Ishikawa (cell line): ENCODE measurements at regions not wholly inside any gene's neighbourhood (a gene's known extent, or its start where the extent isn't known, plus 50 kb on each side); places are given as distances from the start of the nearest gene placed in this dataset.

Experiments
- CEBPB ChIP-seq: IDR thresholded peaks from 2 replicates; pipeline ENCODE4 v1.6.1; 2012
- EGR1 ChIP-seq: IDR thresholded peaks from 2 replicates; pipeline ENCODE4 v1.6.1; 2012
- EP300 ChIP-seq: IDR thresholded peaks from 2 replicates; pipeline ENCODE4 v1.6.1; 2012; ENCODE audit warnings: borderline replicate concordance
- MAX ChIP-seq: IDR thresholded peaks from 2 replicates; pipeline ENCODE4 v1.6.1; 2012
- NFIC ChIP-seq: IDR thresholded peaks from 2 replicates; pipeline ENCODE4 v1.6.1; 2012
- RAD21 ChIP-seq: IDR thresholded peaks from 2 replicates; pipeline ENCODE4 v1.6.1; 2012; ENCODE audit warnings: low read depth
- TAF1 ChIP-seq: IDR thresholded peaks from 2 replicates; pipeline ENCODE4 v1.6.1; 2012; ENCODE audit warnings: low read depth, mild to moderate bottlenecking
- TEAD4 ChIP-seq: IDR thresholded peaks from 2 replicates; pipeline ENCODE4 v1.6.1; 2012
- USF1 ChIP-seq: IDR thresholded peaks from 2 replicates; pipeline ENCODE4 v1.6.1; 2012
- YY1 ChIP-seq: IDR thresholded peaks from 2 replicates; pipeline ENCODE4 v1.6.1; 2012; ENCODE audit warnings: low read depth

- TF ChIP-seq EP300, result no peak
- TF ChIP-seq RAD21, result no peak
- no peak for TF ChIP-seq EGR1
- no peak for TF ChIP-seq MAX
- TF ChIP-seq TAF1, result no peak
- no peak for TF ChIP-seq TEAD4
- TF ChIP-seq NFIC, result no peak
- no peak for TF ChIP-seq USF1
- no peak for TF ChIP-seq CEBPB
- TF ChIP-seq YY1, result no peak
These were observed 363.0 kb upstream of the PDE4D start for GRCh38 chr5:60256546-60256945.
